Erythroblast (primary cell): ENCODE measurements at regions not wholly inside any gene's neighbourhood (a gene's known extent, or its start where the extent isn't known, plus 50 kb on each side); places are given as distances from the start of the nearest gene placed in this dataset.

ENCODE experiments used
- GATA1 ChIP-seq: IDR thresholded peaks from 2 replicates; pipeline ENCODE4 v1.6.1; 2011; ENCODE audit warnings: low read depth, mild to moderate bottlenecking, control low read depth, low read length, moderate library complexity
- POLR2A ChIP-seq: IDR thresholded peaks from 2 replicates; pipeline ENCODE4 v1.6.1; 2011; ENCODE audit warnings: mild to moderate bottlenecking, low read length

GRCh38 chr1:81596341-81596740, 204.4 kb upstream of the ADGRL2 start:
- no peak for TF ChIP-seq POLR2A
- no peak for TF ChIP-seq GATA1
